ENCODE measurements at regions not wholly inside any gene's neighbourhood (a gene's known extent, or its start where the extent isn't known, plus 50 kb on each side); places are given as distances from the start of the nearest gene placed in this dataset.

DNA sequence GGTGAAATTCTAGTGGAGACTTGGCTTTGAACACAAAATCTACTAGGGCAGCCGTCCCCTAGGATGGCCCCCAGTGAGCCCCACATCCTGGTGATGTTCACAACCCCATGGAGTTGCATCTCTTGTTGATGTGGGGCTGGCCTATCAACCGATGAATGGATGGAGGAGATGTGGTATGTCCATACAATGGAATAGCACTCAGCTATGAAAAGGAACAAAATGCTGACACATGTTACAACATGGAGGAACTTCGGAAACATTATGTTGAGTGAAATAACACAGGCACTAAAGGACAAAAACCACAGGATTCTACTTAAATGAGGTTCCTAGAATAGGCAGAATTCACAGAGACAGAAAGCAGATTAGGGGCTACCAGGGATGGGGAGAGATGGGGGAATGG lies 80.1 kb upstream of the ASAP2 start:
- Histone ChIP-seq H2AFZ (ENCODE audit: low read depth, low read length, severe bottlenecking) (no peak overlapping the region), H3K79me2 (ENCODE audit: insufficient read depth, low read length) (no peaks in the 10 kb centered on the region), H3F3A (ENCODE audit: insufficient read depth) (no peaks in the 10 kb centered on the region), H3K36me3 (ENCODE audit: low read length) (no peaks in the 10 kb centered on the region), H3K9ac (ENCODE audit: low read length) (no peak overlapping the region), H3K4me2 (ENCODE audit: low read depth, low read length, poor library complexity, severe bottlenecking) (no peak overlapping the region), H3K27me3 (ENCODE audit: low read length) (no peaks in the 10 kb centered on the region), H3K9me2 (replicated peaks; ENCODE audit: insufficient read depth, low read length) (no peaks in the 10 kb centered on the region), H3K27ac (ENCODE audit: low read depth, low read length) (no peak overlapping the region), H3K4me3 (ENCODE audit: insufficient read depth, low read length, poor library complexity, severe bottlenecking) (no peak overlapping the region), H4K20me1 (ENCODE audit: low read depth, low read length) (no peaks in the 10 kb centered on the region), H3K9me3 (ENCODE audit: insufficient read depth, low read length) (no peaks in the 10 kb centered on the region; the same call in 1 of the 2 replicates)
- TF ChIP-seq, protein P1, sequence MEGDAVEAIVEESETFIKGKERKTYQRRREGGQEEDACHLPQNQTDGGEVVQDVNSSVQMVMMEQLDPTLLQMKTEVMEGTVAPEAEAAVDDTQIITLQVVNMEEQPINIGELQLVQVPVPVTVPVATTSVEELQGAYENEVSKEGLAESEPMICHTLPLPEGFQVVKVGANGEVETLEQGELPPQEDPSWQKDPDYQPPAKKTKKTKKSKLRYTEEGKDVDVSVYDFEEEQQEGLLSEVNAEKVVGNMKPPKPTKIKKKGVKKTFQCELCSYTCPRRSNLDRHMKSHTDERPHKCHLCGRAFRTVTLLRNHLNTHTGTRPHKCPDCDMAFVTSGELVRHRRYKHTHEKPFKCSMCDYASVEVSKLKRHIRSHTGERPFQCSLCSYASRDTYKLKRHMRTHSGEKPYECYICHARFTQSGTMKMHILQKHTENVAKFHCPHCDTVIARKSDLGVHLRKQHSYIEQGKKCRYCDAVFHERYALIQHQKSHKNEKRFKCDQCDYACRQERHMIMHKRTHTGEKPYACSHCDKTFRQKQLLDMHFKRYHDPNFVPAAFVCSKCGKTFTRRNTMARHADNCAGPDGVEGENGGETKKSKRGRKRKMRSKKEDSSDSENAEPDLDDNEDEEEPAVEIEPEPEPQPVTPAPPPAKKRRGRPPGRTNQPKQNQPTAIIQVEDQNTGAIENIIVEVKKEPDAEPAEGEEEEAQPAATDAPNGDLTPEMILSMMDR (IDR thresholded peaks at IDR 0.05; ENCODE audit: insufficient read depth, low read length, poor library complexity, severe bottlenecking) = no peak
- no peak for TF ChIP-seq EZH2phosphoT487 (conservative IDR thresholded peaks at IDR 0.05; ENCODE audit: low read length)

DNA sequence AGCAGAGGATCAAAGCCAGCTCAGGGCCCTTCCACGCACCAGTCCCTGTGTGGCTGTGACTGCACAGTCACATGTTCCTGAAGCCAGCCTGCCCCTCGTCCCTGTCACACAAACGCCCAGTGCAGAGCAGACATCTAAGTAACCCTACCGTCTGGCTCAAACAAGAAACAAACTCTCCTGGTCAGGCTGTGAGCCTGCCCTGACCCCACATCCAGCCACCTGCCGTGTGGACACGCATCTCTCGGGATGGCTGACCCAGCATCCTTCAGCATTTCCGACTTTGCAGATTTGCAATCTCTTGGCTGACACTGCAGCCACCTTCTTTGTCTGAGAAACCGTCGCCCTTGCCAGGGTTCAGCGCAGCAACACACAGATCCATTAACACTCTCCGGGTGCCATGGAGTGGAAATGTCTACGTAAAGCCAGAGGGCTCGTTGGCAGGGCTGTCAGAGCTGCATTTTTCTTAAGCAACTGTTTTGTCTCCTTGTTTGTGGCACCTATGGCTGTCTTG lies 82.3 kb upstream of the ASAP2 start:
- no peaks in the 10 kb centered on the region for H3K79me2 ChIP-seq (ENCODE audit: insufficient read depth, low read length)
- H3K4me2 ChIP-seq (ENCODE audit: low read depth, low read length, poor library complexity, severe bottlenecking) = no peak overlapping the region
- H3K36me3 ChIP-seq (ENCODE audit: low read length) = no peaks in the 10 kb centered on the region
- no peak overlapping the region for H3K27ac ChIP-seq (ENCODE audit: low read depth, low read length)
- no peak overlapping the region for H3K4me3 ChIP-seq (ENCODE audit: insufficient read depth, low read length, poor library complexity, severe bottlenecking)
- no peak overlapping the region for H2AFZ ChIP-seq (ENCODE audit: low read depth, low read length, severe bottlenecking)
- no peaks in the 10 kb centered on the region for H3K9me2 ChIP-seq (replicated peaks; ENCODE audit: insufficient read depth, low read length)
- H3K9me3 ChIP-seq (ENCODE audit: insufficient read depth, low read length) = no peaks in the 10 kb centered on the region; the same call in 1 of the 2 replicates
- no peak for TF ChIP-seq EZH2phosphoT487 (conservative IDR thresholded peaks at IDR 0.05; ENCODE audit: low read length)
- TF ChIP-seq, protein P1 (IDR thresholded peaks at IDR 0.05; ENCODE audit: insufficient read depth, low read length, poor library complexity, severe bottlenecking) = no peak
- no peaks in the 10 kb centered on the region for H4K20me1 ChIP-seq (ENCODE audit: low read depth, low read length)
- no peaks in the 10 kb centered on the region for H3F3A ChIP-seq (ENCODE audit: insufficient read depth)
- H3K27me3 ChIP-seq (ENCODE audit: low read length) = no peaks in the 10 kb centered on the region
- no peak overlapping the region for H3K9ac ChIP-seq (ENCODE audit: low read length)

DNA sequence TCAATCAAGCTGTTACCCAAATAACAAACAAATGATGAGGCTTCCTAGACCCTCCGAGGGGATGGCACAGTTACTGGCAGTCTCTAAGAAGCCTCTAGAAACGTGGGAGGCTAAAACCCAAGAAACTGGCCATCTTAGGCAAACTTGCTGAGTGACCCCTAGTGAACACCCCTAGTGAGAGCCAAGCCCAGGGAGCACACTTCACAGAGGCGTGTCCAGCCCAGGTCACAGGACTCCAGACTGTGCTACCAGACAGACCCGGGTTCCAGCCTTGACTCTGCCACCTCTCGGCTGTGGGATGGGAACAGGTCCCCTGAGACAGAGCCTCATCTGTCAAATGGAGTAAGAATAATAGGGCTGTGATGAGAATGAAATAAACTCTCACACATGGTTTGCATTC lies 83.5 kb upstream of the ASAP2 start:
- no peak overlapping the region for H3K4me2 ChIP-seq (ENCODE audit: low read depth, low read length, poor library complexity, severe bottlenecking)
- no peaks in the 10 kb centered on the region for H3K79me2 ChIP-seq (ENCODE audit: insufficient read depth, low read length)
- no peaks in the 10 kb centered on the region; the same call in 1 of the 2 replicates for H3K9me3 ChIP-seq (ENCODE audit: insufficient read depth, low read length)
- no peaks in the 10 kb centered on the region for H4K20me1 ChIP-seq (ENCODE audit: low read depth, low read length)
- TF ChIP-seq EZH2phosphoT487 (conservative IDR thresholded peaks at IDR 0.05; ENCODE audit: low read length) = no peak
- TF ChIP-seq, protein P1 (IDR thresholded peaks at IDR 0.05; ENCODE audit: insufficient read depth, low read length, poor library complexity, severe bottlenecking) = no peak
- no peak overlapping the region for H2AFZ ChIP-seq (ENCODE audit: low read depth, low read length, severe bottlenecking)
- no peaks in the 10 kb centered on the region for H3K9me2 ChIP-seq (replicated peaks; ENCODE audit: insufficient read depth, low read length)
- no peaks in the 10 kb centered on the region for H3K36me3 ChIP-seq (ENCODE audit: low read length)
- no peak overlapping the region for H3K4me3 ChIP-seq (ENCODE audit: insufficient read depth, low read length, poor library complexity, severe bottlenecking)
- no peaks in the 10 kb centered on the region for H3F3A ChIP-seq (ENCODE audit: insufficient read depth)
- H3K27ac ChIP-seq (ENCODE audit: low read depth, low read length) = no peak overlapping the region
- H3K27me3 ChIP-seq (ENCODE audit: low read length) = no peaks in the 10 kb centered on the region
- no peak overlapping the region for H3K9ac ChIP-seq (ENCODE audit: low read length)
